8988T (cell line): ENCODE measurements at regions not wholly inside any gene's neighbourhood (a gene's known extent, or its start where the extent isn't known, plus 50 kb on each side); places are given as distances from the start of the nearest gene placed in this dataset.
"Not testable (repeated sequence)": the region's sequence is repeated elsewhere in the genome, so short reads cannot be mapped to it uniquely, and the experiment has no call there.

Experiments
- DNase-seq: peaks from one replicate; pipeline ENCODE4 v3.0.0; 2011

DNA sequence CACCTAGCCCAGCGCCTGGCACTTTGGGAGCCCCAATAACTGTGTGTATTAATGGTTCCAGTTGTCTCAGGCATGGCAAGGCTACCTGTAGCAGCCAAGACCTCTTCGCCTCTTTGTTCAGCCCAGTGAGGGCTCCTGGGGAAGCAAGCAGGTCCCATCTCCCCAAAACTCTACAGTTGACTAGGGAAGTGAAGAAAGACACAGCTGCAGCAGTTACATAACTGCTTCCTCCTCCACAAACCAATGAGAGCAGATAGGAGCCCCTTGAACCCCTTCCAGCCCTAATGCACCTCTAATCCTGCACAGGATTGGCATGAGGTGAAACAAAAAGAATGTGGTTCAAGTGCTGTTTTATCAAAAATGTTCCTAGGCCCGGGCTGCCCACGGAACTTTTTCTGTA is 100.5 kb downstream of the SYF2 start:
- no peak for DNase-seq

DNA sequence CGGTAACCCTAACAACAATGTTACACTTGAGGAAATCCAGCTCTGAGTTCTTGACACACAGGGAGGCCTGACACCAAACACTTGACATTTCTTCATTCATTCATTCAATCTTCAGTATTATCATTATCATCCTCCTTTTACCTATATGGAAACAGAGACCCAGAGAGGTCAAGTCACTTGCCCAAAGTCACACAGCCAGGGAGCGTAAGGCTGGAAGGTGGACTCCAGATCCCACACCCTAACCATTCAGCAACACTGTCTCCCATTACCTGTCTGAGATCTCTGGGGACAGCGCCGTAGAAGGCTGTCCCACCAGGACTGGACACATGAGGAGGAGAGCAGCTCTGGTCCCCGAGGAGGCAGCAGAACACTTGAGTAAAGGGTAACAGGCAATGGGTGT is 101.4 kb downstream of the SYF2 start:
- no peak for DNase-seq

GRCh38 chr1:25129380-25129779 is 102.9 kb downstream of the SYF2 start:
- DNase-seq: no peak

DNA sequence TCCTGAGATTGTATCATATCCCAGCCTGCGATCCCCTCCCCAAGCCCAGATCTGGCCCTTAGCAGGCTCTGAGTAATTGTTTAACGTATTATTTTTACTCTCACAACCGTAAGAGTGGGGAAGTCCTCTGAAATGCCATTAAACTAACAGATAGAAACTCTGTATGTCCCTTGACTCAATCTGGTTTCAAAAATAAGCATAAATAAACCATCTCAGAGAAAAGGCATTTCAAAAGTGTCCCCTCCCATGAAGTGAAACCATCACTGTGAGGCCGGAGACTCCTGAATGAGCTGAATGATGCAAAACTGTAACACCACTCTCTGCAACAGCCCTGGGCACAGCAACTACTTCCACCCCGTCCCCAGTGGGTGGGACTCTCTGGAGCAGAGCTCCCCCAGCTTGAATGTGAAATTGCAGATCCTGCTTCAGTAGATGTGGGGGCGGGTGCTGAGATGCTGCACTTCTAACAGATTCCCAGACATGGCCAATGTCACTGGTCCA is 104.1 kb downstream of the SYF2 start:
- DNase-seq: no peak

DNA sequence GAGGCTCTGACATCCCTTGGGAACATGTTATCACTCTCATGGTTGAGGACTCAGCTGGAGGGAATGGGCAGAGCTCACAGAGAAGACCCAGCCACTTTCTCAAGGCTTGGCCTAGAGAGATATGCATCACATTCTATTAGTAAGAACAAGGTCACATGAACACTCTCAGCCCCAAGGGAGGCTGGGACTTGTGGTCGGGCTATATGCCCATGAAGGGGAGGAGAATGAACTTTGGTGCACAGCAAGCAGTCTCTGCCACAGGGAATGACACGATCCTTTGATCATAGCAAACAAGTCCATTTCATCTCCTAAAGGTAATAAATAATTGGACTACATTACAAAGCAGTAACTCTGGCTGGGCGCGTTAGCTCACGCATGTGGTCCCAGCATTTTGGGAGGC is 105.7 kb downstream of the SYF2 start:
- DNase-seq: no peak

- DNase-seq: no peak
These were observed 108.8 kb downstream of the SYF2 start for GRCh38 chr1:25123551-25123950.

DNA sequence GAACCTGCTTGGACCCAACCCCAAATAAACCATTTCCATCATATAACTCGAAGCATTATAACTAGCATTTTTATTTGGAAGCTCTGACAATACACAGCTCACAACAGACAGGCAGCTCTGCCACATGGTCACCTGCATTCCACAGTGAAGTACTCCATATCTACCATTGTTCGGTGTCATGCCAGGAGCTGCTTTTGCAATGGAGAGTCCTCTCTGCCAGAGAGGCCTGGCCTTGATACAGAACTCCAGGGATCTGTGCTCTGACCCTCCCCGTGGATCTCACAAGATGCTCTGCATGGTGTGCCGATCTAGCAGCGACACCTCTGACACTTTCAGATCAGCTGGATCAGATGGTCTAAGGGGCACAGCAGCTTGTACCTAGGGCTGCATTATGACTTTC is 109.6 kb downstream of the SYF2 start:
- no peak for DNase-seq

GRCh38 chr1:25120281-25120680 is 112.0 kb downstream of the SYF2 start:
- no peak for DNase-seq

- DNase-seq: no peak
These were observed 113.8 kb downstream of the SYF2 start for GRCh38 chr1:25118546-25118945.

DNA sequence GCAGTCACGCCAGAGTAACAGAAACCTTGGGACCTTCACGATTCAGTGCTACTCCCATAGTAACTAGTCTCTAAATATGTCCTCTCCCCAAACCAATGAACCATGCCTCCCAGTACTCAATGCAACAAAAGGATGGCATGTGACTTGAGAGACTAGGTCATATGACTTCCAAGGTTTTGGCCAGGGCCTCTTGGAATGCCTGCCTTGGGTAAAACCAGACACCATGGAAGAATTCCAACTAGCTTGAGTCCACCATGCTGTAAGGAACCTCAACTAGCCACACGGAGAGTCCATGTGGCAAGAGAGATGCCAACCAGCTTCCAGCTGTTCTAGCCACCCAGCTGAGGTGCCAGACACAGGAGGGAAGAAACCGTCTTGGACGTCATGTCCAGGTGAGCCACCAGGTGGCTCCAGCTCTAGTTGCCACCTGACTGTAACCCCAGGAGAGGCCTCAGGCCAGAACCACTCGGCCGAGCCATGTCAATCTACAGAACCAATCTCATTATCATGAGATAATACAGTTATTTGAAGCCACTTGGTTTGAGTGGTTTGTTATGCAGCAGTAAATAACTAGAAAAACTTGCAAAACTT is 115.0 kb downstream of the SYF2 start:
- DNase-seq: no peak

DNA sequence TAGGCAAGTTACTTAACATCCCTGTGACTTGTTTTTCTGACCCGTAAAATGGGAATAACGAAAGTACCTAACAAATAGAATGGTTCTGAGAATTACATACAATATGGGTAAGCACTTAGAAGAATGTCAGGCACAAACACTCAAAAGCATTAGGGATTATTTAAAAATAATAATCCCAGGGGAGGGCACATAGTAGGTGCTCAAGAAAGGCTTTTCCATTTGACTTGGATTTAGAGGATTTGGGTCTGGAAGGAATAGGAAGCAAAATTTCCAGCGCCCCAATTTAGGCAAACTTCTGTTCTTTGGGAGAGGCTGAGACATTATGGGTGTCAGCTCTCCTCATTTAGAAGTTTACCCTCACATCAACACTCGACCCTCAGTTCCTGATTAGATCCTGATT is 115.5 kb downstream of the SYF2 start:
- DNase-seq: no peak

- not testable (repeated sequence) for DNase-seq
These were observed 116.2 kb downstream of the SYF2 start for GRCh38 chr1:25116117-25116516.

DNA sequence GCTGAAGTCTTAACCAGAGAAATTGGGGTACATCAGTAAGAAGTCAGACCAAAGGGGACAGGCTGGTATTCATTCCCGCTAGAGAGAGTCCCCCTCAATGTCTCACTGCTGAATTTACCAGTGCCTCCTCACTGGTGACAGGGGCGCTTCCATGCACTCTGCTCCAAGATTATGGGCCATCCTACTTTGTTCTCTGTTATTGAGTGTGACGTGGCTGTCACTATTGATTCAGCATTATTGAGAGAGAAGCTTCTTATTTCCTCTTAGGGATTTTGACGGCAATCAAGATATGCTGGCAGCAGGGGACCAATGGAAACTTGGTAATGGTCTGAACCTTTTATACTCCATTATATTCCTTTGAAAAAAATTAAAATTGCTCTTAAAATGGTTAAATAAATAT is 118.6 kb downstream of the SYF2 start:
- DNase-seq: no peak

GRCh38 chr1:25113086-25113485 is 119.2 kb downstream of the SYF2 start:
- DNase-seq: no peak

DNA sequence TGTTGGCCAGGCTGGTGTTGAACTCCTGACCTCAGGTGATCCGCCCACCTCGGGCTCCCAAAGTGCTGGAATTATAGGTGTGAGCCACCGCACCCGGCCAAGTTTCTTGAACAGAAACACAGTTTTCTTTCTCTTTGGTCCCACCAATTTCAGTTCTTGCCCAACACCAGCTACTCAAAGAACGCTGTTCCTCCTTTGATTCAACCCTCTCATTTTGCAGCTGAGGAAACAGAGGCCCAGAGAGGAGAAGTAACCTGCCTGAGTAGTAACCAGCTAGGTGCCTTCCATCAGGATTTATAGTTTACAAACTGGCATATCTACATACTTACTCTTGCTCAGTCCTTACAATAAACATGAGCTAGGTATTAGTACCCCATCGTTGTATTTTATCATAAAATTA is 119.9 kb downstream of the SYF2 start:
- no peak for DNase-seq

- DNase-seq: no peak
These were observed 120.6 kb downstream of the SYF2 start for GRCh38 chr1:25111706-25112105.

DNA sequence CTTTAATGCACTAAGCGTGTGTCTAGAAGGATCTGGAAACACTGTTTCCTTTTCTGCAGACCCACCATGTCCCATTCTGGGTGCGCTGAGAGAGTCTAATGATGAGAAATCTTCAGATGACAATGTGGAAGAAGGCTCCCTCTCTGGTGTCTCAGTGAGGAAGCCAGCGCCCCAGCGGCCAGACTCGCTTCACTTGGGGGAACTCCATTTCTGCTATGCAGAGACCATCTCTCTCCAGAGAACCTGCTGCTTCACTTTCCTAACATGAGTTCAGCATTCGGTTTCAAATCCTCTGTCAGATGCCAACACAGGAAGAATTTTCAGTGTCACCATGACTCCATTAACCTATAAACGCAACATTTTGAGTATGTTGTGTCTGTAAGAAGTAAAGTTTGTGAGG is 121.8 kb downstream of the SYF2 start:
- no peak for DNase-seq

GRCh38 chr1:25110036-25110435 is 122.3 kb downstream of the SYF2 start:
- no peak for DNase-seq

DNA sequence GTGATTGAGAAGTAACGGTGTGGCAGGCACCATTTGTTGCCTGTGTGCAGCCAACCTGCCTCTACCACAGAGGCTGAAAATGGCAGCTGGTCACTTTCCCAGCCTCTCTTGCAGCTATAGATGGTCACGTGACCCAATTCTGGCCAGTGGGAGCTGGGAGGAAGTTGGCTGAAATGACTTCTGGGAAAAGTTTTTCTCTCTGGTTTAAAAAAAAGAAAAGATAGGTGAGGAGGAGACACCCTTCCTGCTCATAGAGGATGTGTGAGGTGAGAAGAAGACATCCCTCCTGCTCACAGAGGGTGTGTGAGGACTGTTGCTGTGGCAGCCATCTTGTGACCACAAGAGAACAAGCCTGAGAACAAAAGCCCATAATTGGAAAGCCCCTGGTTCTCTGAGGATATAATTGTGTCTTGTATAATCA is 122.8 kb downstream of the SYF2 start:
- DNase-seq: no peak

DNA sequence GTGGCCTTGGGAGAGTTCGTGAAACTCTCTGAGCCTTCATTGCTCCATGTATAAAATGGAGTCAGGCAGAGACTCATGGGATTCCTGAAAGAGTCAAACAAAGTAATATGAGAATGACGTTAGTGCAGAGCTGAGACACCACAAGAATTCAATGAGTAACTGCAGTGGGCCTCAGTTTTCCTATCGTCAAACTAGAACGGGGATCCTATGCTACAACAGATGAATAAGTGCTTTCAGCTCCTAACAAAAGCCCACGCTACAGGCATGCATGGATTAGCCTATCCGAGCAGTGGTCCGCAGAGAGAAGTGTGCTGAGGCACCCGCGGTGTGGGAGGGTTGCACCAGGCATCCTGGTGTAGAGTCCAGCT is 124.7 kb downstream of the SYF2 start:
- DNase-seq: no peak

DNA sequence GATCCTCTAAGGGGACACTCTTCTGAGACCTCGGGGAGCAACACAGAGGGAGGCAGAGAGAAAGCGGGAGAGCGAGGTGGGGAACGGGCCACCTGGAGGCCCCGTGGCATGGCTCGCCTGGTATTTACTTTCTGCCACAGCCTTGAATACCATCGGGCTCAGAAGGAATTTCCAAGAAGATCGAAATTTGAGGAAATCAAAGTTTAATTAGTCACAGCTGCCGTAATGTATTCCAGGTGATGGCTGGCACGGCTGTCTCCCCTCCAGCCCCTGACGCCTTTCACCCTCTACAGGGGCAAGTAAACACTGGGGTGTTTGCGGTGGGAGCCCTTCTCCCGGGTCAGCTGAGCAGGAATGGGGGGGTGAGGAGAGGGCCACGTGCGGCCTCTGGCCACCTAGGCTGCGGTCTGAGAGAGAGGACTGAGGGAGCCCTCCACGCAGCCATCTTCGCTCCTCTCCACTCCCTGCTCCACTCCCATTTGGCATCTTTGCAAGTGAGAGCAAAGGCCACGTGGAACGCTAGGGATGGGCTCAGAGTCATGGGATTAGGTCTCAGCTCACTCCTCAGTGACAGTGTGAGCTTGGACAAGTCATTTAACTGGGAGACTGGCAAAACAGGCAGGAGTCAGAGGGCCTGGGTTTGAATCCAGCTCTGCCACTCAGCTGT is 125.2 kb downstream of the SYF2 start:
- DNase-seq: no peak

DNA sequence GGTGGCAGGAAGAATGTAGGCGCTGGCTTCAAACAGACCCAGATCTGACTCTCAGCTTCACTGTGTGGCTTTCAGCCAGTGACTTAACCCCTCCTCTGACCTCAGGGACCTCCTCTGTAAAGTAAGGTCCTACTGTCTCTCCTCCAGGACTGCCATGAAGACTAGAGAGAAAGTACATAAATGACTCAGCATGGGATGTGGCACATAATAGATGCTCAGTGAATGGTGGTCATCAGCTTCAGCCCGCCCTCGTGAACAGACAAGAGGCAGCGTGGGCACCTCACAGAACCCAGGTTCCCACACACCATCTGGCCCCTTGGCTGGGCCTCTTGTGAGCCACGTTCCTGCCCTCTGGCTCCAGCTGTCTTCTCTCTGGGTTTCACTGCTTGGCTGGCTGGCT is 126.0 kb downstream of the SYF2 start:
- DNase-seq: no peak

DNA sequence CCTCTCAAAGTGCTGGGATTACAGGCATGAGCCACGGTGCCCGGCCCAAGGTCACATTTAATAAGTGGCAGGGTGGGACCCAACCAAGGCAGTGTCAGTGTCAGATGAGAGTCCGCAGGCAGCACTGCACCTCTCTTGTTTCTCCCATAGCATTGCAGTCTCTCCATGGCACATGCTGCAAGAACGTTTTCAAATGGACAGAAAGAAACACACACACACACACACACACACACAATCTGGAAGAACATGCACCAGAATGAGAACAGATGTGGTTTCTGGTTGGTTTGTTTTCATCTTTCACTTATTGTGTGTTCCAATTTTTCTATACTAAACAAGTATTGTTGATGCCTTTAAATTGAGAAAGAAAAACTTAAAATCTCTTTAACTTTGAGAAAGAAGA is 126.5 kb downstream of the SYF2 start:
- DNase-seq: no peak

DNA sequence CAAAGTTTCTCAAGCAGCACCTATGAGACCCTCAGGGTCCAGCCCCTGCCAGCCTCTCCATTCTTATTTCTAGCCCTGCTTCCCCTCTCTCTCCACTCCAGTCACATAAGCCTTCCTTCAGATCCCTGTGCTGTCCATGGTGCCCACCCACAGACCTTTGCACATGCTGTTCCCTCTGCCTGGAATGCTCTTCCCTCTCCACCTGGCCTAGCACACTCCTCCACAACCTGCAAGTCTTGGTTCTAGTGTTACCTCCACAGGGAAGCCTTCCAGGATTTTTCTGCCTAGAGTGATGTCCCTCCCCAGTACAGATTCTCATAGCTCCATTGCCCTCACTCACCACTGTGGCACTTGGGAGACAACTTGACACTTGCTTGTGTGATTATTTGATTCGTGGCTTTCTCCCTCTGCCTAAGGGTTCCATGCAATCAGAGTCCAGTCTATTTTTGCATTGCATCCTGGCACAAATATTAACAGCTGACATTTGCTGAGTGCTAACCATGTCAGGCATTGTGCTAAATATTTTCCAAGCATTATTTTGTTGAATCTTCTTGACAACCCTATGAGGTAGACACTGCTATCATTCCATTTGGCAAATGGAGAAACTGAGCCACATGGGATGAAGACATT is 127.3 kb downstream of the SYF2 start:
- DNase-seq: no peak
